C4-2B (cell line): ENCODE measurements at regions not wholly inside any gene's neighbourhood (a gene's known extent, or its start where the extent isn't known, plus 50 kb on each side); places are given as distances from the start of the nearest gene placed in this dataset.

ENCODE experiments used
- H3K27ac ChIP-seq: fragments of 450-650 bp; 2 replicates; pipeline ENCODE4 v1.5.1; 2017
- CTCF ChIP-seq: fragments of 450-650 bp; conservative IDR thresholded peaks from 2 replicates; pipeline ENCODE4 v1.5.1; 2017; ENCODE audit warnings: mild to moderate bottlenecking
- ZFX ChIP-seq: fragments of 450-650 bp; IDR thresholded peaks from 2 replicates; pipeline ENCODE4 v1.6.1; 2017

GRCh38 chr13:60794751-60795150 lies 397.7 kb downstream of the TDRD3 start:
- no peak overlapping the region for H3K27ac ChIP-seq
- TF ChIP-seq ZFX (no peak), CTCF (no peak)

- H3K27ac ChIP-seq, result no peak overlapping the region
- TF ChIP-seq CTCF, result no peak
- TF ChIP-seq ZFX, result no peak
These were observed 393.6 kb downstream of the TDRD3 start for GRCh38 chr13:60790620-60791019.

- TF ChIP-seq ZFX (no peak), CTCF (no peak)
- no peak overlapping the region for H3K27ac ChIP-seq
These were observed 391.3 kb downstream of the TDRD3 start for GRCh38 chr13:60788156-60788829.

GRCh38 chr13:60787083-60787482 lies 390.1 kb downstream of the TDRD3 start:
- TF ChIP-seq ZFX (no peak), CTCF (no peak)

GRCh38 chr13:60772726-60773125 lies 375.7 kb downstream of the TDRD3 start:
- H3K27ac ChIP-seq, result no peak overlapping the region
- TF ChIP-seq ZFX (no peak), CTCF (no peak)

More at GRCh38 chr13:60787083-60787482, 390.1 kb downstream of the TDRD3 start:
- H3K27ac ChIP-seq, result no peak overlapping the region

- H3K27ac ChIP-seq, result no peak overlapping the region
- no peak for TF ChIP-seq CTCF
- no peak for TF ChIP-seq ZFX
These were observed 368.8 kb downstream of the TDRD3 start for GRCh38 chr13:60765700-60766411.

- no peak for TF ChIP-seq ZFX
- TF ChIP-seq CTCF, result no peak
- no peak overlapping the region for H3K27ac ChIP-seq
These were observed 362.5 kb downstream of the TDRD3 start for GRCh38 chr13:60759499-60759898.
